OCI-LY1 (cell line): ENCODE measurements at regions not wholly inside any gene's neighbourhood (a gene's known extent, or its start where the extent isn't known, plus 50 kb on each side); places are given as distances from the start of the nearest gene placed in this dataset.

ENCODE experiments used
- H2AFZ ChIP-seq: fragments of 200-600 bp; sonication (generic), shearing (Covaris generic); 2 replicates; pipeline ENCODE4 v1.6.0; 2014; ENCODE audit warnings: antibody characterized with exemption, mild to moderate bottlenecking, low read length
- H3F3A ChIP-seq: fragments of 200-600 bp; sonication (generic), shearing (Covaris generic); 2 replicates; pipeline ENCODE4 v1.6.0; 2014; ENCODE audit warnings: mild to moderate bottlenecking, antibody characterized with exemption, low read length, moderate library complexity; ENCODE audit not compliant: insufficient read depth
- H3K27ac ChIP-seq: fragments of 200-600 bp; sonication (generic); 2 replicates; pipeline ENCODE4 v1.5.1; 2014; ENCODE audit warnings: low read length, mixed run types, mild to moderate bottlenecking, low read depth; ENCODE audit not compliant: poor library complexity, severe bottlenecking
- H3K27me3 ChIP-seq: fragments of 200-600 bp; sonication (generic); 2 replicates; pipeline ENCODE4 v1.6.0; 2014; ENCODE audit warnings: antibody characterized with exemption, mild to moderate bottlenecking, low read length, moderate library complexity; ENCODE audit not compliant: insufficient read depth
- H3K36me3 ChIP-seq: fragments of 200-600 bp; sonication (generic); 2 replicates; pipeline ENCODE4 v1.6.1; 2014; ENCODE audit warnings: mild to moderate bottlenecking, antibody characterized with exemption, low read length, moderate library complexity, mixed read lengths; ENCODE audit not compliant: insufficient read depth
- H3K4me1 ChIP-seq: fragments of 200-600 bp; sonication (generic); 2 replicates; pipeline ENCODE4 v1.5.1; 2014; ENCODE audit warnings: mild to moderate bottlenecking, low read length, moderate library complexity; ENCODE audit not compliant: insufficient read depth, severe bottlenecking
- H3K4me2 ChIP-seq: fragments of 200-600 bp; sonication (generic), shearing (Covaris generic); 2 replicates; pipeline ENCODE4 v1.6.1; 2014; ENCODE audit warnings: low read length
- H3K4me3 ChIP-seq: fragments of 200-600 bp; sonication (generic); 2 replicates; pipeline ENCODE4 v1.5.1; 2014; ENCODE audit warnings: low read length, low read depth, mild to moderate bottlenecking, mixed read lengths; ENCODE audit not compliant: poor library complexity, severe bottlenecking
- H3K79me2 ChIP-seq: fragments of 200-600 bp; shearing (Covaris generic); 2 replicates; pipeline ENCODE4 v1.6.1; 2016; ENCODE audit warnings: mixed run types, low read length, mixed read lengths; ENCODE audit not compliant: insufficient read depth
- H3K9ac ChIP-seq: fragments of 200-600 bp; sonication (generic), shearing (Covaris generic); 2 replicates; pipeline ENCODE4 v1.6.1; 2014; ENCODE audit warnings: mild to moderate bottlenecking, low read length, mixed read lengths
- H3K9me2 ChIP-seq: fragments of 200-600 bp; sonication (generic), shearing (Covaris generic); 2 replicates; pipeline ENCODE4 v1.6.1; 2014; ENCODE audit warnings: low read depth, mild to moderate bottlenecking, low read length, mixed read lengths
- H3K9me3 ChIP-seq: fragments of 200-600 bp; shearing (Covaris generic); 2 replicates; pipeline ENCODE4 v1.6.1; 2014; ENCODE audit warnings: low read length, mixed read lengths
- H4K20me1 ChIP-seq: fragments of 200-600 bp; sonication (generic), shearing (Covaris generic); 2 replicates; pipeline ENCODE4 v1.6.0; 2016; ENCODE audit warnings: mild to moderate bottlenecking, low read length; ENCODE audit not compliant: insufficient read depth
- CTCF ChIP-seq: fragments of 200-600 bp; sonication (generic), shearing (Covaris generic); IDR thresholded peaks from 2 replicates; pipeline ENCODE4 v1.5.1; 2017; ENCODE audit warnings: mild to moderate bottlenecking, antibody characterized with exemption, low read length, moderate library complexity, mixed read lengths
- EZH2 ChIP-seq: fragments of 200-600 bp; sonication (generic), shearing (Covaris generic); IDR thresholded peaks from 2 replicates; pipeline ENCODE4 v1.8.0; 2017; ENCODE audit warnings: borderline replicate concordance, mixed run types, mild to moderate bottlenecking, antibody characterized with exemption, low read length, moderate library complexity, mixed read lengths

GRCh38 chr2:19022334-19022733, 336.1 kb downstream of the OSR1 start:
- no peaks in the 10 kb centered on the region for H3K4me1 ChIP-seq
- H3K9me2 ChIP-seq: no peaks in the 10 kb centered on the region
- H3K4me3 ChIP-seq: no peak overlapping the region
- no peaks in the 10 kb centered on the region for H3F3A ChIP-seq
- H3K36me3 ChIP-seq: no peaks in the 10 kb centered on the region
- H3K27ac ChIP-seq: no peak overlapping the region
- no peaks in the 10 kb centered on the region for H3K9me3 ChIP-seq
- no peaks in the 10 kb centered on the region for H3K79me2 ChIP-seq
- H3K9ac ChIP-seq: no peak overlapping the region
- no peaks in the 10 kb centered on the region for H3K27me3 ChIP-seq
- no peak overlapping the region for H2AFZ ChIP-seq
- TF ChIP-seq EZH2 (no peak), CTCF (no peak)
- no peaks in the 10 kb centered on the region for H4K20me1 ChIP-seq
- H3K4me2 ChIP-seq: no peak overlapping the region

- H3F3A ChIP-seq: no peaks in the 10 kb centered on the region
- no peak overlapping the region for H3K9ac ChIP-seq
- no peak overlapping the region for H3K27ac ChIP-seq
- no peaks in the 10 kb centered on the region for H3K36me3 ChIP-seq
- H3K4me1 ChIP-seq: no peaks in the 10 kb centered on the region
- TF ChIP-seq CTCF (no peak), EZH2 (no peak)
- no peaks in the 10 kb centered on the region for H3K27me3 ChIP-seq
- no peaks in the 10 kb centered on the region for H3K9me3 ChIP-seq
- H3K79me2 ChIP-seq: no peaks in the 10 kb centered on the region
- H2AFZ ChIP-seq: no peak overlapping the region
- no peaks in the 10 kb centered on the region for H4K20me1 ChIP-seq
- no peak overlapping the region for H3K4me3 ChIP-seq
- H3K4me2 ChIP-seq: no peak overlapping the region
- H3K9me2 ChIP-seq: no peaks in the 10 kb centered on the region
Observed at GRCh38 chr2:19021721-19022120, 336.7 kb downstream of the OSR1 start.

GRCh38 chr2:19021100-19021476, 337.3 kb downstream of the OSR1 start:
- no peak overlapping the region for H3K27ac ChIP-seq
- no peaks in the 10 kb centered on the region for H3K36me3 ChIP-seq
- no peaks in the 10 kb centered on the region for H3K9me2 ChIP-seq
- H3K79me2 ChIP-seq: no peaks in the 10 kb centered on the region
- no peaks in the 10 kb centered on the region for H3K9me3 ChIP-seq
- H3K27me3 ChIP-seq: no peaks in the 10 kb centered on the region
- H3K4me2 ChIP-seq: no peak overlapping the region
- H3K4me3 ChIP-seq: no peak overlapping the region
- no peak overlapping the region for H3K9ac ChIP-seq
- no peaks in the 10 kb centered on the region for H4K20me1 ChIP-seq
- H3F3A ChIP-seq: no peaks in the 10 kb centered on the region
- no peaks in the 10 kb centered on the region for H3K4me1 ChIP-seq
- TF ChIP-seq CTCF: no peak
- no peak overlapping the region for H2AFZ ChIP-seq
